ENCODE measurements at regions not wholly inside any gene's neighbourhood (a gene's known extent, or its start where the extent isn't known, plus 50 kb on each side); places are given as distances from the start of the nearest gene placed in this dataset.
"Not testable (repeated sequence)": the region's sequence is repeated elsewhere in the genome, so short reads cannot be mapped to it uniquely, and the experiment has no call there.

DNA sequence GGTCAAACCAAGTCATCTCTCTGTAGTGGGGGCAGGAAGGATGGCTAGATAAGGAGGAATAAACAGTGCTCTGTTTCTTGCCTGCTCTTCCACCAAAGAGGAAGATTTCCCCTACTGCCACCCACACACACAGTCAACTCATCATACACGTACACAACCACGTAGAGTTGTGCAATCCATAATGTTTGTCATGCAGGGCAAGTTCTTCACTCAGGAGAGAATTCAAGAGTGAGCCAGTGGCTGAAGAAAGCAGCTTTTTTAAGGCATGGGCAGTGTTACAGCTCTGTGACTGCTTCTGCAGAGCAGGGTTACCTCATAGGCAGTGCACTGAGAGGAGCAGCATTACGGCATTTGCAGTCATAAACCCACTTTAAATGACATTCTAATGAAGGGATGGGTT is 283.0 kb downstream of the RND3 start:
- 57% methylated on average over 3 of the region's 3 CpGs for WGBS (ENCODE audit: low lambda C conversion rate)
- H3K79me2 ChIP-seq (ENCODE audit: insufficient read depth) = no peaks in the 10 kb centered on the region

DNA sequence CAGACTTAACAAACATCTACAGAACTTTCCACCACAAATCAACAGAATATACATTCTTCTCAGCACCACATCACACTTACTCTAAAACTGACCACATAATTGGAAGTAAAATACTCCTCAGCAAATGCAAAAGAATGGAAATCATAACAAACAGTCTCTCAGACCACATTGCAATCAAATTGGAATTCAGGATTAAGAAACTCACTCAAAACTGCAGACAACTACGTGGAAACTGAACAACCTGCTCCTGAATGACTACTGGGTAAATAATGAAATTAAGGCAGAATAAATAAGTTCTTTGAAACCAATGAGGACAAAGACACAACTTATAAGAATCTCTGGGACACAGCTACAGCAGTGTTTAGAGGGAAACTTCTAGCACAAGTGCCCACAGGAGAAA is 292.7 kb downstream of the RND3 start:
- DNase-seq = not testable (repeated sequence)
- 67% methylated on average over 1 of the region's 1 CpG for WGBS (ENCODE audit: low lambda C conversion rate)

More for the DNA sequence above, 283.0 kb downstream of the RND3 start:
- no peaks in the 10 kb centered on the region for H3F3A ChIP-seq (replicated peaks; ENCODE audit: insufficient read depth)
- H3K9ac ChIP-seq = no peak overlapping the region
- no peak overlapping the region for H3K4me2 ChIP-seq
- TF ChIP-seq RXRA (IDR thresholded peaks at IDR 0.05; ENCODE audit: borderline replicate concordance, low read depth) (no peak), NFIC (IDR thresholded peaks at IDR 0.05; ENCODE audit: borderline replicate concordance) (no peak), RAD21 (IDR thresholded peaks at IDR 0.05; ENCODE audit: low read length) (no peak)
- no peak overlapping the region for H3K4me3 ChIP-seq (ENCODE audit: low read depth in 2 of 2, low read length in 1 of 2)
- H3K27me3 ChIP-seq (ENCODE audit: insufficient read depth) = no peaks in the 10 kb centered on the region
- H4K20me1 ChIP-seq (ENCODE audit: insufficient read depth) = no peaks in the 10 kb centered on the region
- no peak for DNase-seq
- no peak overlapping the region for H2AFZ ChIP-seq (ENCODE audit: low read depth)
- H3K36me3 ChIP-seq (replicated peaks in 1 of 2; ENCODE audit: control insufficient read depth in 1 of 2, insufficient read depth in 2 of 2, low read length in 1 of 2) = no peaks in the 10 kb centered on the region
- peaks cover 0 to 5% of the 10 kb centered on the region in 2 experiments; a peak in 1 of 4 replicates for H3K4me1 ChIP-seq (ENCODE audit: control insufficient read depth in 1 of 2, insufficient read depth in 2 of 2, low read depth in 1 of 2, low read length in 1 of 2)
- no peak overlapping the region for H3K27ac ChIP-seq (ENCODE audit: low read depth in 2 of 2, low read length in 1 of 2)
- no peaks in the 10 kb centered on the region for H3K9me2 ChIP-seq
- H3K9me3 ChIP-seq = no peaks in the 10 kb centered on the region
- ChIA-PET POLR2A (no interaction called here), CTCF (no interaction called here)

DNA sequence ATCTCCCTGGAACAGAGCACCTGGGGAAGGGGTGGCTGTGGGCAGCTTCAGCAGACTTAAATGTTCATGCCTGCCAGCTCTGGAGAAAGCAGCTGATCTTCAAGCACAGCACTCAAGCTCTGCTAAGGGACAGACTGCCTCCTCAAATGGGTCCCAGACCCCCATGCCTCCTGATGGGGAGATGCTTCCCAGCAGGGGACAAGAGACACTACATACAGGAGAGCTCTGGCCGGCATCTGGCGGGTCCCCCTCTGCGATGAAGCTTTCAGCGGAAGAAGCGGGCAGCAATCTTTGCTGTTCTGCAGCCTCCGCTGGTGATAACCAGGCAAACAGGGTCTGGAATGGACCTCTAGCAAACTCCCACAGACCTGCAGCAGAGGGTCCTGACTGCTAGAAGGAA is 294.8 kb downstream of the RND3 start:
- H3K27ac ChIP-seq (ENCODE audit: low read depth in 2 of 2, low read length in 1 of 2) = no peak overlapping the region
- no peak overlapping the region for H2AFZ ChIP-seq (ENCODE audit: low read depth)
- ChIA-PET CTCF (no interaction called here), POLR2A (no interaction called here)
- WGBS (ENCODE audit: low lambda C conversion rate) = 100% methylated on average over 4 of the region's 6 CpGs
- no peaks in the 10 kb centered on the region for H3K9me2 ChIP-seq
- H3K79me2 ChIP-seq (ENCODE audit: insufficient read depth) = no peaks in the 10 kb centered on the region
- no peaks in the 10 kb centered on the region for H3K9me3 ChIP-seq
- H3K4me2 ChIP-seq = no peak overlapping the region
- no peaks in the 10 kb centered on the region for H3K4me1 ChIP-seq (ENCODE audit: control insufficient read depth in 1 of 2, insufficient read depth in 2 of 2, low read depth in 1 of 2, low read length in 1 of 2)
- H3K36me3 ChIP-seq (replicated peaks in 1 of 2; ENCODE audit: control insufficient read depth in 1 of 2, insufficient read depth in 2 of 2, low read length in 1 of 2) = no peaks in the 10 kb centered on the region
- TF ChIP-seq, protein P1, sequence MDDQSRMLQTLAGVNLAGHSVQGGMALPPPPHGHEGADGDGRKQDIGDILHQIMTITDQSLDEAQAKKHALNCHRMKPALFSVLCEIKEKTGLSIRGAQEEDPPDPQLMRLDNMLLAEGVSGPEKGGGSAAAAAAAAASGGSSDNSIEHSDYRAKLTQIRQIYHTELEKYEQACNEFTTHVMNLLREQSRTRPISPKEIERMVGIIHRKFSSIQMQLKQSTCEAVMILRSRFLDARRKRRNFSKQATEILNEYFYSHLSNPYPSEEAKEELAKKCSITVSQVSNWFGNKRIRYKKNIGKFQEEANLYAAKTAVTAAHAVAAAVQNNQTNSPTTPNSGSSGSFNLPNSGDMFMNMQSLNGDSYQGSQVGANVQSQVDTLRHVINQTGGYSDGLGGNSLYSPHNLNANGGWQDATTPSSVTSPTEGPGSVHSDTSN (IDR thresholded peaks at IDR 0.05) = no peak
- TF ChIP-seq SMC3 (IDR thresholded peaks at IDR 0.05; ENCODE audit: low read depth, low read length) = no peak
- no peak for TF ChIP-seq FOXM1 (IDR thresholded peaks at IDR 0.05; ENCODE audit: low read depth)
- no peak for TF ChIP-seq GATA2 (CRISPR knock-in tag; IDR thresholded peaks at IDR 0.05)
- TF ChIP-seq, protein P2, sequence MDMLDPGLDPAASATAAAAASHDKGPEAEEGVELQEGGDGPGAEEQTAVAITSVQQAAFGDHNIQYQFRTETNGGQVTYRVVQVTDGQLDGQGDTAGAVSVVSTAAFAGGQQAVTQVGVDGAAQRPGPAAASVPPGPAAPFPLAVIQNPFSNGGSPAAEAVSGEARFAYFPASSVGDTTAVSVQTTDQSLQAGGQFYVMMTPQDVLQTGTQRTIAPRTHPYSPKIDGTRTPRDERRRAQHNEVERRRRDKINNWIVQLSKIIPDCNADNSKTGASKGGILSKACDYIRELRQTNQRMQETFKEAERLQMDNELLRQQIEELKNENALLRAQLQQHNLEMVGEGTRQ (IDR thresholded peaks at IDR 0.05; ENCODE audit: borderline replicate concordance, low read depth, low read length) = no peak
- TF ChIP-seq, protein P3, sequence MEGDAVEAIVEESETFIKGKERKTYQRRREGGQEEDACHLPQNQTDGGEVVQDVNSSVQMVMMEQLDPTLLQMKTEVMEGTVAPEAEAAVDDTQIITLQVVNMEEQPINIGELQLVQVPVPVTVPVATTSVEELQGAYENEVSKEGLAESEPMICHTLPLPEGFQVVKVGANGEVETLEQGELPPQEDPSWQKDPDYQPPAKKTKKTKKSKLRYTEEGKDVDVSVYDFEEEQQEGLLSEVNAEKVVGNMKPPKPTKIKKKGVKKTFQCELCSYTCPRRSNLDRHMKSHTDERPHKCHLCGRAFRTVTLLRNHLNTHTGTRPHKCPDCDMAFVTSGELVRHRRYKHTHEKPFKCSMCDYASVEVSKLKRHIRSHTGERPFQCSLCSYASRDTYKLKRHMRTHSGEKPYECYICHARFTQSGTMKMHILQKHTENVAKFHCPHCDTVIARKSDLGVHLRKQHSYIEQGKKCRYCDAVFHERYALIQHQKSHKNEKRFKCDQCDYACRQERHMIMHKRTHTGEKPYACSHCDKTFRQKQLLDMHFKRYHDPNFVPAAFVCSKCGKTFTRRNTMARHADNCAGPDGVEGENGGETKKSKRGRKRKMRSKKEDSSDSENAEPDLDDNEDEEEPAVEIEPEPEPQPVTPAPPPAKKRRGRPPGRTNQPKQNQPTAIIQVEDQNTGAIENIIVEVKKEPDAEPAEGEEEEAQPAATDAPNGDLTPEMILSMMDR (IDR thresholded peaks at IDR 0.05) = no peak
- no peak for TF ChIP-seq NRF1 (IDR thresholded peaks at IDR 0.05; ENCODE audit: low read depth, low read length)
- no peak for TF ChIP-seq SIN3A (IDR thresholded peaks at IDR 0.05; ENCODE audit: borderline replicate concordance, low read depth, low read length)
- no peak for TF ChIP-seq EP300 (IDR thresholded peaks at IDR 0.05; ENCODE audit: borderline replicate concordance in 1 of 2, low read depth in 1 of 2, low read length in 1 of 2)
- no peak for TF ChIP-seq MXI1 (IDR thresholded peaks at IDR 0.05; ENCODE audit: low read depth, low read length)
- no peak for TF ChIP-seq YY1 (IDR thresholded peaks at IDR 0.05; ENCODE audit: low read depth)
- TF ChIP-seq MEF2A (IDR thresholded peaks at IDR 0.05; ENCODE audit: borderline replicate concordance, low read depth) = no peak
- no peak for TF ChIP-seq RAD21 (IDR thresholded peaks at IDR 0.05; ENCODE audit: low read length)
- TF ChIP-seq TEAD4 (IDR thresholded peaks at IDR 0.05; ENCODE audit: borderline replicate concordance, insufficient read depth) = no peak
- no peak for TF ChIP-seq TCF12 (IDR thresholded peaks at IDR 0.05)
- no peak for TF ChIP-seq RXRA (IDR thresholded peaks at IDR 0.05; ENCODE audit: borderline replicate concordance, low read depth)
- TF ChIP-seq, protein P4, sequence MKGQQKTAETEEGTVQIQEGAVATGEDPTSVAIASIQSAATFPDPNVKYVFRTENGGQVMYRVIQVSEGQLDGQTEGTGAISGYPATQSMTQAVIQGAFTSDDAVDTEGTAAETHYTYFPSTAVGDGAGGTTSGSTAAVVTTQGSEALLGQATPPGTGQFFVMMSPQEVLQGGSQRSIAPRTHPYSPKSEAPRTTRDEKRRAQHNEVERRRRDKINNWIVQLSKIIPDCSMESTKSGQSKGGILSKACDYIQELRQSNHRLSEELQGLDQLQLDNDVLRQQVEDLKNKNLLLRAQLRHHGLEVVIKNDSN (IDR thresholded peaks at IDR 0.05; ENCODE audit: borderline replicate concordance, low read depth) = no peak
- no peak for TF ChIP-seq TAF1 (IDR thresholded peaks at IDR 0.05; ENCODE audit: borderline replicate concordance, low read depth, low read length)
- TF ChIP-seq GABPA (IDR thresholded peaks at IDR 0.05; ENCODE audit: low read depth) = no peak
- no peak for TF ChIP-seq RCOR1 (IDR thresholded peaks at IDR 0.05; ENCODE audit: low read length)
- H4K20me1 ChIP-seq (ENCODE audit: insufficient read depth) = no peaks in the 10 kb centered on the region
- no peaks in the 10 kb centered on the region for H3K27me3 ChIP-seq (ENCODE audit: insufficient read depth)
- DNase-seq = no peak
- H3K4me3 ChIP-seq (ENCODE audit: low read depth in 2 of 2, low read length in 1 of 2) = no peak overlapping the region
- H3F3A ChIP-seq (replicated peaks; ENCODE audit: insufficient read depth) = no peaks in the 10 kb centered on the region
- no peak overlapping the region for H3K9ac ChIP-seq

More for the DNA sequence above, 292.7 kb downstream of the RND3 start:
- H3K9me2 ChIP-seq; H2AFZ ChIP-seq (ENCODE audit: low read depth); H3K9ac ChIP-seq; H3F3A ChIP-seq (replicated peaks; ENCODE audit: insufficient read depth); H3K4me2 ChIP-seq; H3K36me3 ChIP-seq (replicated peaks in 1 of 2; ENCODE audit: control insufficient read depth in 1 of 2, insufficient read depth in 2 of 2, low read length in 1 of 2); CTCF ChIA-PET; H3K27ac ChIP-seq (ENCODE audit: low read depth in 2 of 2, low read length in 1 of 2); H3K4me3 ChIP-seq (ENCODE audit: low read depth in 2 of 2, low read length in 1 of 2); H3K79me2 ChIP-seq (ENCODE audit: insufficient read depth); H3K9me3 ChIP-seq; POLR2A ChIA-PET; H3K27me3 ChIP-seq (ENCODE audit: insufficient read depth); H4K20me1 ChIP-seq (ENCODE audit: insufficient read depth); H3K4me1 ChIP-seq (ENCODE audit: control insufficient read depth in 1 of 2, insufficient read depth in 2 of 2, low read depth in 1 of 2, low read length in 1 of 2): not testable (repeated sequence)
